Nucleus accumbens (tissue), 56 donors: ENCODE measurements at regions not wholly inside any gene's neighbourhood (a gene's known extent, or its start where the extent isn't known, plus 50 kb on each side); places are given as distances from the start of the nearest gene placed in this dataset.
A peak's percentile ranks its signal among the peaks of the same experiment; 100 is the strongest.
"Not testable (repeated sequence)": the region's sequence is repeated elsewhere in the genome, so short reads cannot be mapped to it uniquely, and the experiment has no call there.

Experiments
- DNase-seq, 56 donors: peaks; one replicate each; lab custom pipeline; 2025; lab: John Stamatoyannopoulos, UW

DNA sequence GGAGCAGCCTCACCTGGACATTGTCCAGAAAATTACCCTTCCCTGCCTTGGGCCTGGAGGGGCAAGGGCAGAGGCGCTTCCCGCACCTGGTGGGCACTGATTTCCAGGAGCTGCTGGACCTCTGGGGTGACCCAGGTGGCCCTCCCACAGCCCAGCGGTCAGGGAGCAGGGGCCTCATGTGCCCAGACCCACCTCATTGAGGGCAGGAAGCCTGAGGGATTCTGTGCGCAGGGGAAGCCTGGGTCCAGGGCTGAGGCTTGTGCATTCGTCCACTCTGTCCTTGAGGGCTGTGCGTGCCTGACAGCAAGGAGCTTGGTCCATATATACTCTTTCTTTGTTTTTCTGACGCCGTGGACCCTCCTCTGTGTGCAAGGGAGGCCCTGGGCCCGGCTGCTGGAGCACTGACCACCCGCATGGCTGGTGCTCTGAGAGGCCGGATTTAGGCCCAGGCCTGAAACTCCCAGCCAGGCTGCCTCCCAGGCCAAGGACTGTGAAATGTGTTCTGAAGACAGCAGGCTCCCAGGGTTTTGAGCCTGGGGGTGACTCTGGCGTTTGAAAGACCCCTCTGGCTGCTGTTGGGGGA lies 69.0 kb upstream of the LRPAP1 start:
- not testable (repeated sequence) for DNase-seq

- DNase-seq = no peak
These were observed 67.7 kb upstream of the LRPAP1 start for GRCh38 chr4:3599951-3600350.

GRCh38 chr4:3598695-3599227 lies 66.5 kb upstream of the LRPAP1 start:
- DNase-seq = no peak

GRCh38 chr4:3597896-3598505 lies 65.8 kb upstream of the LRPAP1 start:
- DNase-seq = peak in 1 of 56 donors; percentile 15

GRCh38 chr4:3596957-3597733 lies 64.9 kb upstream of the LRPAP1 start:
- not testable (repeated sequence) for DNase-seq

GRCh38 chr4:3595627-3596291 lies 63.5 kb upstream of the LRPAP1 start:
- DNase-seq = not testable (repeated sequence)

- not testable (repeated sequence) for DNase-seq
These were observed 62.5 kb upstream of the LRPAP1 start for GRCh38 chr4:3594751-3595150.

GRCh38 chr4:3589946-3590924 lies 58.0 kb upstream of the LRPAP1 start:
- DNase-seq = peak in 1 of 56 donors; percentile 17

DNA sequence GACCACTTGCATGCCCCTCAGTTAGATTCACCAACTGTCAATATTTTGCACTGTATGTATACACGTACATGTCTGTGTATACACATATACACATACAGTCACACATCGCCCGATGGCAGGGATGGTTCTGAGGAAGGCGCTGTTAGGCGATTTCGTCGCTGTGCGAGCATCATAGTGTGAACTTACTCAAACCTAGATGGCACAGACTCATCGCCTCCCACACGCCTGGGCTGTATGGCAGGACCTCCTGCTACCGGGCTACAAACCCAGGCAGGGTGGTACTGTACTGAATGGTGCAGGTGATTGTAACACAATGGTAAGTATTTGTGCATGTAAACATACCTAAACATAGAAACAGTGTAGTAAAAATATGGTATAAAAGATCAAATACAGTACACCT lies 57.2 kb upstream of the LRPAP1 start:
- not testable (repeated sequence) for DNase-seq

DNA sequence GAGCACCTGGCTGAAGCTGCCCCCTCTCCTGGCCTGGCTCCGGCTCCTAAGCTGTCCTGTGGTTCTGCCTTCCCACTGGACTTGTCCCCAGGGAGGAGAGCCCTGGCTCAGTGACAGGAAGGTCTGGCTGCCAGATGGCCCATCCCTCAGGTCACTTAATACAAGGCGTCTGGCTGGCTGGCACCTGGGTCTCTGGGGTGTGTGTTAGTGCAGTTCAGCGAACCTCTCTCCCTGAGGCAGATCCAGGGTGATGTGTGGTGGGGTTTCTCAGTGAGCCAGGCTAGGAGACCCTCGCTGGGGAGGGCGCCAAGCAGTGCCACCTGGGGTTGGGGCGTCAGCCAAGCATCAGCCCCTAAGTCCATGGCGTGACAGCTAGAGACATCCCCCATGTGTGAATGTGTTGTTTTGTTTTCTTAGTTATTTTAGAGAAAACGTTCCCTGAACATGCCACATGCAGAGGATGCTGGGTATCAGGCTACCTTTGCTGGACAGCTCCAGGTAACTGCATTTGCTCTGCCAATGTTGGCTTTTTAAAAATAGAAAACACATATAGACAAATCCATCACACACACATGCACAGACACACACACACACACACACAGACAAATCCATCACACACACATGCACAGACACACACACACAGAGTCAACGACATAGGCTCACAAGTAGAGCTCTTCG lies 56.4 kb upstream of the LRPAP1 start:
- not testable (repeated sequence) for DNase-seq

- not testable (repeated sequence) for DNase-seq
These were observed 54.4 kb upstream of the LRPAP1 start for GRCh38 chr4:3586596-3586995.

- DNase-seq = peak in 10 of 56 donors; percentile 6 to 43 (median 18)
These were observed 53.3 kb upstream of the LRPAP1 start for GRCh38 chr4:3585567-3585966.

DNA sequence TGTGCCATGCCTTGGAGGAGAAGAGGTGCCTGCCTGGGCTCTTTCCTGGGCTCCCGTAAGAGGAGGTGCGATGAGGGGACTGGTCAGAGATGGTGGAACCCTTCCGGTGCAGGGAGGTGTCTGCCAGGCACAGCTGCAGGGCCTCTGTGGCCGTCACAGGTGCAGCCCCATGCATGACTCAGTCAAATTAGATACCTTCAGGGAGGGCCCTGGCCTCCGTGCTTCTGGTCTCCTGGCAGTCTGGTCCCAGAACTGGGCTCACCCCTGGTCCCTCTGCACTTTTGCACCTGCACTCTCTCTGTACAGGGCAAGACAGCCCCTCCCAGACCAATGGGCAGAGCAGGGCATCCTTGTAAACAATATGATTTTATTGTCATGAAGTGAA lies 49.9 kb upstream of the LRPAP1 start:
- no peak for DNase-seq
